Left ventricle myocardium inferior (tissue), 1 donor: ENCODE measurements at regions not wholly inside any gene's neighbourhood (a gene's known extent, or its start where the extent isn't known, plus 50 kb on each side); places are given as distances from the start of the nearest gene placed in this dataset.

Experiments used
- DNase-seq: peaks from one replicate; pipeline ENCODE4 v3.0.0-alpha.2; 2020
- H3K27ac ChIP-seq: fragments of 200-600 bp; replicated peaks from 2 replicates; pipeline ENCODE4 v1.8.0; 2021
- H3K27me3 ChIP-seq: fragments of 200-600 bp; 2 replicates; pipeline ENCODE4 v1.8.0; 2021; ENCODE audit warnings: low read depth
- H3K36me3 ChIP-seq: fragments of 200-600 bp; 2 replicates; pipeline ENCODE4 v1.8.0; 2021
- H3K4me1 ChIP-seq: fragments of 200-600 bp; 2 replicates; pipeline ENCODE4 v1.8.0; 2021
- H3K4me3 ChIP-seq: fragments of 200-600 bp; 2 replicates; pipeline ENCODE4 v1.8.0; 2021; ENCODE audit warnings: mild to moderate bottlenecking, moderate library complexity
- H3K9me3 ChIP-seq: fragments of 200-600 bp; replicated peaks from 2 replicates; pipeline ENCODE4 v1.8.0; 2021
- intact Hi-C: fragments of 100-400 bp; cut with micrococcal nuclease; formaldehyde crosslinking; loops from one replicate; pipeline ENCODE4 v1.11.0; 2022
- TF ChIP-seq, protein P1 (sequence below): fragments of 200-600 bp; IDR thresholded peaks from 2 replicates; pipeline ENCODE4 v1.8.0; 2021; ENCODE audit warnings: antibody characterized with exemption, mild to moderate bottlenecking, borderline replicate concordance
- donor health status: DM: no; HTN: yes; CAD: no; lungs with severe emphysema.

GRCh38 chrX:96563646-96564045 is 121.0 kb upstream of the DIAPH2 start:
- Histone ChIP-seq H3K27ac (no peak overlapping the region), H3K36me3 (no peaks in the 10 kb centered on the region), H3K9me3 (no peaks in the 10 kb centered on the region), H3K27me3 (no peaks in the 10 kb centered on the region), H3K4me3 (no peak overlapping the region), H3K4me1 (no peaks in the 10 kb centered on the region)
- TF ChIP-seq, protein P1, sequence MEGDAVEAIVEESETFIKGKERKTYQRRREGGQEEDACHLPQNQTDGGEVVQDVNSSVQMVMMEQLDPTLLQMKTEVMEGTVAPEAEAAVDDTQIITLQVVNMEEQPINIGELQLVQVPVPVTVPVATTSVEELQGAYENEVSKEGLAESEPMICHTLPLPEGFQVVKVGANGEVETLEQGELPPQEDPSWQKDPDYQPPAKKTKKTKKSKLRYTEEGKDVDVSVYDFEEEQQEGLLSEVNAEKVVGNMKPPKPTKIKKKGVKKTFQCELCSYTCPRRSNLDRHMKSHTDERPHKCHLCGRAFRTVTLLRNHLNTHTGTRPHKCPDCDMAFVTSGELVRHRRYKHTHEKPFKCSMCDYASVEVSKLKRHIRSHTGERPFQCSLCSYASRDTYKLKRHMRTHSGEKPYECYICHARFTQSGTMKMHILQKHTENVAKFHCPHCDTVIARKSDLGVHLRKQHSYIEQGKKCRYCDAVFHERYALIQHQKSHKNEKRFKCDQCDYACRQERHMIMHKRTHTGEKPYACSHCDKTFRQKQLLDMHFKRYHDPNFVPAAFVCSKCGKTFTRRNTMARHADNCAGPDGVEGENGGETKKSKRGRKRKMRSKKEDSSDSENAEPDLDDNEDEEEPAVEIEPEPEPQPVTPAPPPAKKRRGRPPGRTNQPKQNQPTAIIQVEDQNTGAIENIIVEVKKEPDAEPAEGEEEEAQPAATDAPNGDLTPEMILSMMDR: no peak
- intact Hi-C loops: no loop called here
- DNase-seq: no peak

DNA sequence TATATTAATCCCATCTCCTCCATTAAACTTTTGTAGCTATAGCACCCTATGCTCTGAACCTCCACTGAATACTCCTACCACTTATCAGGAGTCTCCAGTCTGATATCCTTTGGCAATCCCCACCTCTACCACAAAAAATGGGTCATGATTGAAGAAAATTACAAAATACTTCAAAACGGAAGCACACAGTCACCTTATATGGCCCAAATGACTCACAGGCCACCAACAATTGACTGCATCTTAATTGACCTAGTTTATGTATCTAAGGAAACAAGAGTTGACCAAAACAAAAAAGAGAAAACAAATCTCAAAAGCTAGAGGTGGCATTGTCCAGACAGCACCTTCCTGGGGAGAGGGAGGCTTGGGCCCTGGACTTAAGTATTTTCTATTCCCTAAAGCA is 120.0 kb upstream of the DIAPH2 start:
- intact Hi-C loops: no loop called here
- no peak overlapping the region for H3K27ac ChIP-seq
- H3K36me3 ChIP-seq: no peaks in the 10 kb centered on the region
- no peaks in the 10 kb centered on the region for H3K27me3 ChIP-seq
- H3K9me3 ChIP-seq: no peaks in the 10 kb centered on the region
- no peaks in the 10 kb centered on the region for H3K4me1 ChIP-seq
- TF ChIP-seq, protein P1: no peak
- no peak overlapping the region for H3K4me3 ChIP-seq
- DNase-seq: no peak

GRCh38 chrX:96566878-96567277 is 117.8 kb upstream of the DIAPH2 start:
- Histone ChIP-seq H3K4me1 (no peaks in the 10 kb centered on the region), H3K27ac (no peak overlapping the region), H3K36me3 (no peaks in the 10 kb centered on the region), H3K4me3 (no peak overlapping the region), H3K9me3 (no peaks in the 10 kb centered on the region), H3K27me3 (no peaks in the 10 kb centered on the region)
- TF ChIP-seq, protein P1: no peak
- no peak for DNase-seq
- intact Hi-C loops: no loop called here

DNA sequence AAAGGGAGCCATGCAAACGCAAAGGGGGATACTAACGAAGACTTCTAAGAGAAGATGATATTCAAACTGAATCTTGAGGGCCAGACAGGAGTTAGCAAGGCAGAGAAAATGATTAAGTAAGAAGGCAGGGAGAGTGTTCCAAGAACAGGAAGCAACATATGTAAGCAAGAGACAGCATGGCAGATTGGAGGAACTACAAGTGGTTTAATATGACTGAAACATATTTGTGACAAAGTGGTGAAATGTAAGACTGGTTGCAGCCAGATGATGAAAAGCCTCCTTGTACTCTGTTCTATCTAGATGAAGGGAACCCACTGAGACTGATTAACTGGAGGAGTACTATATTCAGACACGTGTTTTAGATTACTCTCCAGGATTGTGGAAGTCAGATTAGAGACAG is 116.6 kb upstream of the DIAPH2 start:
- TF ChIP-seq, protein P1: no peak
- H3K4me1 ChIP-seq: no peaks in the 10 kb centered on the region
- no peak overlapping the region for H3K4me3 ChIP-seq
- H3K9me3 ChIP-seq: no peaks in the 10 kb centered on the region
- H3K27ac ChIP-seq: no peak overlapping the region
- DNase-seq: no peak
- no peaks in the 10 kb centered on the region for H3K36me3 ChIP-seq
- intact Hi-C loops: no loop called here
- no peaks in the 10 kb centered on the region for H3K27me3 ChIP-seq

- Histone ChIP-seq H3K4me1 (no peaks in the 10 kb centered on the region), H3K27ac (no peak overlapping the region), H3K36me3 (no peaks in the 10 kb centered on the region), H3K27me3 (no peaks in the 10 kb centered on the region), H3K9me3 (no peaks in the 10 kb centered on the region), H3K4me3 (no peak overlapping the region)
- intact Hi-C loops: no loop called here
- DNase-seq: no peak
- TF ChIP-seq, protein P1: no peak
Measured at GRCh38 chrX:96569034-96569433, 115.6 kb upstream of the DIAPH2 start.

- H3K4me1 ChIP-seq: no peaks in the 10 kb centered on the region
- no peaks in the 10 kb centered on the region for H3K36me3 ChIP-seq
- no peak for DNase-seq
- no peak overlapping the region for H3K4me3 ChIP-seq
- H3K9me3 ChIP-seq: no peaks in the 10 kb centered on the region
- TF ChIP-seq, protein P1: no peak
- intact Hi-C loops: no loop called here
- no peaks in the 10 kb centered on the region for H3K27me3 ChIP-seq
- H3K27ac ChIP-seq: no peak overlapping the region
Measured at GRCh38 chrX:96575011-96575410, 109.6 kb upstream of the DIAPH2 start.
